MM.1S (cell line): ENCODE measurements at regions not wholly inside any gene's neighbourhood (a gene's known extent, or its start where the extent isn't known, plus 50 kb on each side); places are given as distances from the start of the nearest gene placed in this dataset.

Source experiments
- EZH2phosphoT487 ChIP-seq: fragments of 300-600 bp; sonication (generic); IDR thresholded peaks from 2 replicates; pipeline ENCODE4 v1.6.1; 2018; ENCODE audit warnings: antibody characterized with exemption, low read length
- TF ChIP-seq, protein P1 (sequence below): fragments of 300-600 bp; sonication (generic); IDR thresholded peaks from 2 replicates; pipeline ENCODE4 v1.5.1; 2016; ENCODE audit warnings: antibody characterized with exemption, low read length, mixed read lengths

DNA sequence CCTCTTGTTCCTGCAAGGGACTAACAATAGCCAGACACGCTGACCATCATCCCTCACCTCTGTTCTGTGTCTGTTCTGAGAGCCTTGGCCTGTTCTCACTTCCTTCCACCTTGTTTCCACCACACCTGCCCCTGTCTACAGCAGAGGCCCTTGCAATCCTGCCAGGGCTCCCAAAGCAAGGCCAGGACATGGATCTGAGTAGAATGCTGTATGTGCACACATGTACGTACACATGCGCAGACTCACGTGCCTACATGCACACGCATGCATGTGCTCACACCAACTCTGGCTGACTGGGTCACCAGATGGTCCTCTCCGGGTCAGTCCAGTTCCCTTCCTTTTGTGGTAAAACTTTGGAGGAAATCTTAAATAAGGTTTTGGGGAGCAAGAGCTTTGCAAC lies 133.0 kb upstream of the C14orf180 start:
- TF ChIP-seq, protein P1, sequence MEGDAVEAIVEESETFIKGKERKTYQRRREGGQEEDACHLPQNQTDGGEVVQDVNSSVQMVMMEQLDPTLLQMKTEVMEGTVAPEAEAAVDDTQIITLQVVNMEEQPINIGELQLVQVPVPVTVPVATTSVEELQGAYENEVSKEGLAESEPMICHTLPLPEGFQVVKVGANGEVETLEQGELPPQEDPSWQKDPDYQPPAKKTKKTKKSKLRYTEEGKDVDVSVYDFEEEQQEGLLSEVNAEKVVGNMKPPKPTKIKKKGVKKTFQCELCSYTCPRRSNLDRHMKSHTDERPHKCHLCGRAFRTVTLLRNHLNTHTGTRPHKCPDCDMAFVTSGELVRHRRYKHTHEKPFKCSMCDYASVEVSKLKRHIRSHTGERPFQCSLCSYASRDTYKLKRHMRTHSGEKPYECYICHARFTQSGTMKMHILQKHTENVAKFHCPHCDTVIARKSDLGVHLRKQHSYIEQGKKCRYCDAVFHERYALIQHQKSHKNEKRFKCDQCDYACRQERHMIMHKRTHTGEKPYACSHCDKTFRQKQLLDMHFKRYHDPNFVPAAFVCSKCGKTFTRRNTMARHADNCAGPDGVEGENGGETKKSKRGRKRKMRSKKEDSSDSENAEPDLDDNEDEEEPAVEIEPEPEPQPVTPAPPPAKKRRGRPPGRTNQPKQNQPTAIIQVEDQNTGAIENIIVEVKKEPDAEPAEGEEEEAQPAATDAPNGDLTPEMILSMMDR: no peak
- TF ChIP-seq EZH2phosphoT487: no peak
